NB4 (cell line): ENCODE measurements at regions not wholly inside any gene's neighbourhood (a gene's known extent, or its start where the extent isn't known, plus 50 kb on each side); places are given as distances from the start of the nearest gene placed in this dataset.

Source experiments
- DNase-seq: peaks from one replicate; pipeline ENCODE4 v3.0.0; 2010; ENCODE audit warnings: low read depth
- H3K4me3 ChIP-seq: one replicate; pipeline ENCODE4 v1.5.1; 2011; ENCODE audit warnings: mild to moderate bottlenecking, low read depth, low read length, moderate library complexity
- CTCF ChIP-seq: IDR thresholded peaks from one replicate; pipeline ENCODE4 v1.5.1; 2012; ENCODE audit warnings: low read depth, low read length
- MAX ChIP-seq: IDR thresholded peaks from 2 replicates; pipeline ENCODE4 v1.6.1; 2011; ENCODE audit warnings: low read depth, low read length
- MYC ChIP-seq: IDR thresholded peaks from 2 replicates; pipeline ENCODE4 v1.6.1; 2011; ENCODE audit warnings: low read depth, low read length
- POLR2A ChIP-seq: IDR thresholded peaks from 2 replicates; pipeline ENCODE4 v1.6.1; 2011; ENCODE audit warnings: mild to moderate bottlenecking; ENCODE audit not compliant: insufficient read length; ENCODE audit errors: extremely low read depth

GRCh38 chr3:110851736-110852135 lies 219.9 kb upstream of the NECTIN3 start:
- H3K4me3 ChIP-seq, result no peak overlapping the region
- no peak for DNase-seq
- no peak for TF ChIP-seq MAX
- TF ChIP-seq CTCF, result no peak
- TF ChIP-seq POLR2A, result no peak
- no peak for TF ChIP-seq MYC

GRCh38 chr3:110855207-110855606 lies 216.4 kb upstream of the NECTIN3 start:
- H3K4me3 ChIP-seq, result no peak overlapping the region
- TF ChIP-seq MYC, result no peak
- TF ChIP-seq POLR2A, result no peak
- no peak for TF ChIP-seq MAX
- DNase-seq, result no peak

- no peak overlapping the region for H3K4me3 ChIP-seq
- TF ChIP-seq MAX, result no peak
- TF ChIP-seq CTCF, result no peak
- TF ChIP-seq MYC, result no peak
- no peak for TF ChIP-seq POLR2A
- no peak for DNase-seq
These were observed 214.7 kb upstream of the NECTIN3 start for GRCh38 chr3:110856916-110857315.

- H3K4me3 ChIP-seq, result no peak overlapping the region
- DNase-seq, result no peak
- TF ChIP-seq POLR2A (no peak), MAX (no peak), CTCF (no peak), MYC (no peak)
These were observed 213.1 kb upstream of the NECTIN3 start for GRCh38 chr3:110858549-110858948.

- no peak overlapping the region for H3K4me3 ChIP-seq
- no peak for DNase-seq
- TF ChIP-seq MAX, result no peak
- no peak for TF ChIP-seq MYC
- TF ChIP-seq POLR2A, result no peak
- no peak for TF ChIP-seq CTCF
These were observed 212.3 kb upstream of the NECTIN3 start for GRCh38 chr3:110859336-110859735.

- no peak overlapping the region for H3K4me3 ChIP-seq
- no peak for DNase-seq
- TF ChIP-seq MAX, result no peak
- no peak for TF ChIP-seq POLR2A
- TF ChIP-seq CTCF, result no peak
- TF ChIP-seq MYC, result no peak
These were observed 211.6 kb upstream of the NECTIN3 start for GRCh38 chr3:110859993-110860392.
